ENCODE measurements at regions not wholly inside any gene's neighbourhood (a gene's known extent, or its start where the extent isn't known, plus 50 kb on each side); places are given as distances from the start of the nearest gene placed in this dataset.

GRCh38 chr11:70818351-70818750 lies 420.0 kb downstream of the CTTN start:
- Histone ChIP-seq H3K4me1 (ENCODE audit: control insufficient read depth in 2 of 2, insufficient read depth in 2 of 2, low read length in 2 of 2) (no peaks in the 10 kb centered on the region), H3K27me3 (ENCODE audit: control insufficient read depth in 2 of 2, insufficient read depth in 2 of 2, low read length in 2 of 2) (no peaks in the 10 kb centered on the region), H3K36me3 (ENCODE audit: control insufficient read depth in 2 of 3, insufficient read depth in 3 of 3, low read length in 3 of 3) (no peaks in the 10 kb centered on the region), H3K27ac (ENCODE audit: low read depth, low read length) (no peak overlapping the region), H3K9me3 (ENCODE audit: control insufficient read depth in 2 of 3, low read length in 3 of 3) (no peaks in the 10 kb centered on the region), H3K4me3 (ENCODE audit: low read length) (no peak overlapping the region)
- POLR2A ChIA-PET = no interaction called here
- peaks cover 0 to under 1% (median 0%) of the 10 kb centered on the region in 7 donors for H3K4me1 Mint-ChIP-seq
- ATAC-seq = no peak
- H3K4me3 Mint-ChIP-seq = no peak overlapping the region
- CTCF ChIA-PET = no interaction called here
- intact Hi-C loops (cut with micrococcal nuclease) = no loop called here
- H3K36me3 Mint-ChIP-seq = no peaks in the 10 kb centered on the region
- DNase-seq = no peak
- peaks cover 0 to 2% (median 0%) of the 10 kb centered on the region in 11 donors for H3K9me3 Mint-ChIP-seq
- peaks cover 0 to 40% (median 7%) of the 10 kb centered on the region in 5 donors for H3K27me3 Mint-ChIP-seq
- H3K27ac Mint-ChIP-seq = no peak overlapping the region

GRCh38 chr11:70819022-70819421 lies 420.7 kb downstream of the CTTN start:
- peaks cover 0 to 5% (median 0%) of the 10 kb centered on the region in 7 donors for H3K4me1 Mint-ChIP-seq
- CTCF ChIA-PET = interaction anchor here (0.6 kb wide), 1 partner anchor 64 kb away, joined by 4 read pairs; no protein-coding TSS in a partner anchor

GRCh38 chr11:70820311-70820710 lies 422.0 kb downstream of the CTTN start:
- CTCF ChIA-PET = no interaction called here
- Histone ChIP-seq H3K4me3 (ENCODE audit: low read length) (no peak overlapping the region), H3K4me1 (ENCODE audit: control insufficient read depth in 2 of 2, insufficient read depth in 2 of 2, low read length in 2 of 2) (no peaks in the 10 kb centered on the region), H3K36me3 (ENCODE audit: control insufficient read depth in 2 of 3, insufficient read depth in 3 of 3, low read length in 3 of 3) (no peaks in the 10 kb centered on the region), H3K27me3 (ENCODE audit: control insufficient read depth in 2 of 2, insufficient read depth in 2 of 2, low read length in 2 of 2) (no peaks in the 10 kb centered on the region), H3K9me3 (ENCODE audit: control insufficient read depth in 2 of 3, low read length in 3 of 3) (no peaks in the 10 kb centered on the region), H3K27ac (ENCODE audit: low read depth, low read length) (no peak overlapping the region)
- intact Hi-C loops (cut with micrococcal nuclease) = no loop called here
- Mint-ChIP-seq H3K36me3 (no peaks in the 10 kb centered on the region), H3K9me3 (peaks cover 0 to 2% (median 0%) of the 10 kb centered on the region in 11 donors), H3K4me1 (peaks cover 0 to 5% (median 0%) of the 10 kb centered on the region in 7 donors), H3K27ac (no peak overlapping the region), H3K27me3 (peaks cover 11 to 54% (median 26%) of the 10 kb centered on the region in 5 donors), H3K4me3 (no peak overlapping the region)
- ATAC-seq (no peak), DNase-seq (no peak)
- POLR2A ChIA-PET = no interaction called here

More at GRCh38 chr11:70819022-70819421, 420.7 kb downstream of the CTTN start:
- DNase-seq (no peak), ATAC-seq (no peak)
- H3K27ac ChIP-seq (ENCODE audit: low read depth, low read length) = no peak overlapping the region
- no peaks in the 10 kb centered on the region for H3K9me3 ChIP-seq (ENCODE audit: control insufficient read depth in 2 of 3, low read length in 3 of 3)
- no peaks in the 10 kb centered on the region for H3K36me3 ChIP-seq (ENCODE audit: control insufficient read depth in 2 of 3, insufficient read depth in 3 of 3, low read length in 3 of 3)
- POLR2A ChIA-PET = no interaction called here
- Mint-ChIP-seq H3K9me3 (peaks cover 0 to 2% (median 0%) of the 10 kb centered on the region in 11 donors), H3K27ac (no peak overlapping the region), H3K36me3 (no peaks in the 10 kb centered on the region), H3K4me3 (no peak overlapping the region), H3K27me3 (peaks cover 4 to 47% (median 13%) of the 10 kb centered on the region in 5 donors)
- H3K27me3 ChIP-seq (ENCODE audit: control insufficient read depth in 2 of 2, insufficient read depth in 2 of 2, low read length in 2 of 2) = no peaks in the 10 kb centered on the region
- H3K4me3 ChIP-seq (ENCODE audit: low read length) = no peak overlapping the region
- no peaks in the 10 kb centered on the region for H3K4me1 ChIP-seq (ENCODE audit: control insufficient read depth in 2 of 2, insufficient read depth in 2 of 2, low read length in 2 of 2)
- intact Hi-C loops (cut with micrococcal nuclease) = no loop called here

GRCh38 chr11:70820712-70821111 lies 422.4 kb downstream of the CTTN start:
- Histone ChIP-seq H3K4me3 (ENCODE audit: low read length) (no peak overlapping the region), H3K27me3 (ENCODE audit: control insufficient read depth in 2 of 2, insufficient read depth in 2 of 2, low read length in 2 of 2) (no peaks in the 10 kb centered on the region), H3K27ac (ENCODE audit: low read depth, low read length) (no peak overlapping the region), H3K9me3 (ENCODE audit: control insufficient read depth in 2 of 3, low read length in 3 of 3) (no peaks in the 10 kb centered on the region), H3K36me3 (ENCODE audit: control insufficient read depth in 2 of 3, insufficient read depth in 3 of 3, low read length in 3 of 3) (no peaks in the 10 kb centered on the region), H3K4me1 (ENCODE audit: control insufficient read depth in 2 of 2, insufficient read depth in 2 of 2, low read length in 2 of 2) (no peaks in the 10 kb centered on the region)
- Mint-ChIP-seq H3K4me3 (no peak overlapping the region), H3K36me3 (no peaks in the 10 kb centered on the region), H3K27me3 (peaks cover 15 to 55% (median 27%) of the 10 kb centered on the region in 5 donors), H3K27ac (no peak overlapping the region), H3K9me3 (peaks cover 0 to 2% (median 0%) of the 10 kb centered on the region in 11 donors), H3K4me1 (peaks cover 0 to 5% (median 0%) of the 10 kb centered on the region in 7 donors)
- DNase-seq (no peak), ATAC-seq (no peak)
- CTCF ChIA-PET = no interaction called here
- intact Hi-C loops (cut with micrococcal nuclease) = no loop called here
- POLR2A ChIA-PET = no interaction called here

- Mint-ChIP-seq H3K36me3 (no peaks in the 10 kb centered on the region), H3K4me3 (peak overlapping the region in 2 of 10 donors; percentile 41 to 56), H3K9me3 (peaks cover 0 to 2% (median 0%) of the 10 kb centered on the region in 11 donors), H3K27me3 (peaks cover 30 to 71% (median 35%) of the 10 kb centered on the region in 5 donors), H3K4me1 (peaks cover 0 to 5% (median 0%) of the 10 kb centered on the region in 7 donors), H3K27ac (peak overlapping the region in 1 of 9 donors; percentile 53)
- intact Hi-C loops (cut with micrococcal nuclease) = no loop called here
- no peaks in the 10 kb centered on the region for H3K27me3 ChIP-seq (ENCODE audit: control insufficient read depth in 2 of 2, insufficient read depth in 2 of 2, low read length in 2 of 2)
- CTCF ChIA-PET = interaction anchor here (0.7 kb wide), 1 partner anchor 9 kb away, joined by 6 read pairs; no protein-coding TSS in a partner anchor
- DNase-seq = no peak
- H3K36me3 ChIP-seq (ENCODE audit: control insufficient read depth in 2 of 3, insufficient read depth in 3 of 3, low read length in 3 of 3) = no peaks in the 10 kb centered on the region
- H3K27ac ChIP-seq (ENCODE audit: low read depth, low read length) = no peak overlapping the region
- no peaks in the 10 kb centered on the region for H3K9me3 ChIP-seq (ENCODE audit: control insufficient read depth in 2 of 3, low read length in 3 of 3)
- ATAC-seq = no peak
- no peak overlapping the region for H3K4me3 ChIP-seq (ENCODE audit: low read length)
- no peaks in the 10 kb centered on the region for H3K4me1 ChIP-seq (ENCODE audit: control insufficient read depth in 2 of 2, insufficient read depth in 2 of 2, low read length in 2 of 2)
- POLR2A ChIA-PET = no interaction called here
Observed at GRCh38 chr11:70823771-70824170, 425.4 kb downstream of the CTTN start.

GRCh38 chr11:70824605-70825245 lies 426.4 kb downstream of the CTTN start:
- H3K27ac Mint-ChIP-seq = no peak overlapping the region
- no peak for ATAC-seq
- no peaks in the 10 kb centered on the region for H3K36me3 Mint-ChIP-seq

More at GRCh38 chr11:70824605-70825245, 426.4 kb downstream of the CTTN start:
- H3K9me3 Mint-ChIP-seq = peaks cover 0 to 2% (median 0%) of the 10 kb centered on the region in 11 donors
- H3K4me1 Mint-ChIP-seq = peaks cover 0 to 5% (median 0%) of the 10 kb centered on the region in 7 donors
- CTCF ChIA-PET = no interaction called here
- POLR2A ChIA-PET = no interaction called here
- no peaks in the 10 kb centered on the region for H3K9me3 ChIP-seq (ENCODE audit: control insufficient read depth in 2 of 3, low read length in 3 of 3)
- no peak overlapping the region for H3K4me3 ChIP-seq (ENCODE audit: low read length)
- H3K4me1 ChIP-seq (ENCODE audit: control insufficient read depth in 2 of 2, insufficient read depth in 2 of 2, low read length in 2 of 2) = no peaks in the 10 kb centered on the region
- H3K4me3 Mint-ChIP-seq = no peak overlapping the region
- intact Hi-C loops (cut with micrococcal nuclease) = no loop called here
- no peak for DNase-seq
- no peaks in the 10 kb centered on the region for H3K27me3 ChIP-seq (ENCODE audit: control insufficient read depth in 2 of 2, insufficient read depth in 2 of 2, low read length in 2 of 2)
- H3K36me3 ChIP-seq (ENCODE audit: control insufficient read depth in 2 of 3, insufficient read depth in 3 of 3, low read length in 3 of 3) = no peaks in the 10 kb centered on the region
- no peak overlapping the region for H3K27ac ChIP-seq (ENCODE audit: low read depth, low read length)
- peaks cover 30 to 76% (median 35%) of the 10 kb centered on the region in 5 donors for H3K27me3 Mint-ChIP-seq
